RPMI8226 (cell line): ENCODE measurements at regions not wholly inside any gene's neighbourhood (a gene's known extent, or its start where the extent isn't known, plus 50 kb on each side); places are given as distances from the start of the nearest gene placed in this dataset.
"Not testable (repeated sequence)": the region's sequence is repeated elsewhere in the genome, so short reads cannot be mapped to it uniquely, and the experiment has no call there.

ENCODE experiments used
- DNase-seq: peaks from one replicate; pipeline ENCODE4 v3.0.0-alpha.2; 2015

GRCh38 chr5:162811071-162811470 lies 626.3 kb upstream of the CCNG1 start:
- no peak for DNase-seq

GRCh38 chr5:162816816-162817215 lies 620.6 kb upstream of the CCNG1 start:
- no peak for DNase-seq

- no peak for DNase-seq
These were observed 620.0 kb upstream of the CCNG1 start for GRCh38 chr5:162817364-162817763.

- DNase-seq, result not testable (repeated sequence)
These were observed 615.7 kb upstream of the CCNG1 start for GRCh38 chr5:162821664-162822063.

GRCh38 chr5:162824360-162824759 lies 613.0 kb upstream of the CCNG1 start:
- DNase-seq, result no peak

GRCh38 chr5:162837155-162837554 lies 600.2 kb upstream of the CCNG1 start:
- DNase-seq, result no peak

- DNase-seq, result no peak
These were observed 594.7 kb upstream of the CCNG1 start for GRCh38 chr5:162842727-162843126.

GRCh38 chr5:162852134-162852533 lies 585.3 kb upstream of the CCNG1 start:
- DNase-seq, result no peak

GRCh38 chr5:162858770-162859169 lies 578.6 kb upstream of the CCNG1 start:
- no peak for DNase-seq

GRCh38 chr5:162870966-162871365 lies 566.4 kb upstream of the CCNG1 start:
- no peak for DNase-seq

GRCh38 chr5:162882629-162883028 lies 554.8 kb upstream of the CCNG1 start:
- DNase-seq, result no peak

- no peak for DNase-seq
These were observed 550.7 kb upstream of the CCNG1 start for GRCh38 chr5:162886717-162887116.

GRCh38 chr5:162888268-162888667 lies 549.1 kb upstream of the CCNG1 start:
- DNase-seq, result no peak

- no peak for DNase-seq
These were observed 525.5 kb upstream of the CCNG1 start for GRCh38 chr5:162911873-162912272.

GRCh38 chr5:162916368-162916767 lies 521.0 kb upstream of the CCNG1 start:
- no peak for DNase-seq

GRCh38 chr5:162929104-162929503 lies 508.3 kb upstream of the CCNG1 start:
- DNase-seq, result no peak

GRCh38 chr5:162931501-162931900 lies 505.9 kb upstream of the CCNG1 start:
- DNase-seq, result no peak

- no peak for DNase-seq
These were observed 497.4 kb upstream of the CCNG1 start for GRCh38 chr5:162939991-162940390.

GRCh38 chr5:162948677-162949076 lies 488.7 kb upstream of the CCNG1 start:
- no peak for DNase-seq

- DNase-seq, result no peak
These were observed 480.8 kb upstream of the CCNG1 start for GRCh38 chr5:162956570-162956969.

- not testable (repeated sequence) for DNase-seq
These were observed 473.3 kb upstream of the CCNG1 start for GRCh38 chr5:162964144-162964543.

GRCh38 chr5:162990063-162990462 lies 447.3 kb upstream of the CCNG1 start:
- DNase-seq, result no peak

GRCh38 chr5:162990856-162991497 lies 446.4 kb upstream of the CCNG1 start:
- no peak for DNase-seq

- no peak for DNase-seq
These were observed 441.8 kb upstream of the CCNG1 start for GRCh38 chr5:162995568-162995967.

- no peak for DNase-seq
These were observed 441.3 kb upstream of the CCNG1 start for GRCh38 chr5:162996053-162996452.

- DNase-seq, result no peak
These were observed 431.4 kb upstream of the CCNG1 start for GRCh38 chr5:163005949-163006348.
